Calu3 (cell line): ENCODE measurements at regions not wholly inside any gene's neighbourhood (a gene's known extent, or its start where the extent isn't known, plus 50 kb on each side); places are given as distances from the start of the nearest gene placed in this dataset.
"Not testable (repeated sequence)": the region's sequence is repeated elsewhere in the genome, so short reads cannot be mapped to it uniquely, and the experiment has no call there.

Experiments
- BruUV-seq: library from RNA; stranded (reverse); fragments of 400-500 nt; replicated peaks from 2 replicates; lab custom pipeline; 2021; lab: Mats Ljungman, UMichigan
- CTCF ChIA-PET: fragments of 300-600 bp; sonication (Branson Sonifier 250); formaldehyde crosslinking; loops from one replicate; lab custom pipeline; 2022; ENCODE audit warnings: antibody characterized with exemption; lab: Charles Lee
- DNase-seq: peaks from one replicate; pipeline ENCODE4 v3.0.0; 2022
- H3K27ac Mint-ChIP-seq: one replicate; pipeline ENCODE4 v1.8.0; 2022; ENCODE audit warnings: mixed read lengths; ENCODE audit not compliant: unreplicated experiment
- H3K27me3 Mint-ChIP-seq: one replicate; pipeline ENCODE4 v1.8.0; 2022; ENCODE audit warnings: mixed read lengths; ENCODE audit not compliant: unreplicated experiment
- H3K36me3 Mint-ChIP-seq: one replicate; pipeline ENCODE4 v1.8.0; 2022; ENCODE audit warnings: mild to moderate bottlenecking, moderate library complexity, mixed read lengths; ENCODE audit not compliant: insufficient read depth, unreplicated experiment
- H3K4me1 Mint-ChIP-seq: one replicate; pipeline ENCODE4 v1.8.0; 2022; ENCODE audit warnings: mild to moderate bottlenecking, low read depth, mixed read lengths; ENCODE audit not compliant: unreplicated experiment
- H3K4me3 Mint-ChIP-seq: one replicate; pipeline ENCODE4 v1.8.0; 2022; ENCODE audit warnings: mild to moderate bottlenecking, low read depth, moderate library complexity, mixed read lengths; ENCODE audit not compliant: unreplicated experiment
- H3K9me3 Mint-ChIP-seq: one replicate; pipeline ENCODE4 v1.8.0; 2022; ENCODE audit warnings: low read depth, mixed read lengths; ENCODE audit not compliant: unreplicated experiment
- intact Hi-C: fragments of 100-400 bp; cut with micrococcal nuclease; formaldehyde crosslinking; loops from one replicate; pipeline ENCODE4 v1.10.0; 2022; ENCODE audit not compliant: unreplicated experiment
- TF ChIP-seq, protein P1 (sequence below): fragments of 200-600 bp; IDR thresholded peaks from one replicate; pipeline ENCODE4 v1.8.0; 2022; ENCODE audit warnings: antibody characterized with exemption; ENCODE audit not compliant: unreplicated experiment

DNA sequence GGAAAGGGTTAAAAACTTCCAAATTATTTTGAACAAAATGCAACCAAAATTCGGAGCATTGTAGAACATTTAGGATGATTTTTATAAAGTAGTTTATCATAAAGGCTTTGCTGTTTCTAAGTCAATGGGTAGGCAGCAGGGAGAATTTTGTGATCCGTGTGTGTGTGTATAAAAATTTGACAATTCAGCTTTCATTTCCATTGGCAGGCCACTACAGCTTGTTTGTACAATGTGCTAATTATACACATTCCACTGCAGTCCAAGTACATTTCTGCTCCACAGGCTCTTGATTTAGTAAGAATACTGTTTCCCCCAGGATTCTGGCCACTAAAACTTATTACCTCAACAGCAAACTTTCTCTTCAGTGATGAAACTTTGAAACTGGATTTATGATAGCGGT, 71.8 kb upstream of the LTBP1 start:
- Mint-ChIP-seq H3K27me3 (no peaks in the 10 kb centered on the region), H3K27ac (no peak overlapping the region), H3K9me3 (no peaks in the 10 kb centered on the region), H3K4me3 (no peak overlapping the region), H3K4me1 (no peaks in the 10 kb centered on the region), H3K36me3 (no peaks in the 10 kb centered on the region)
- TF ChIP-seq, protein P1, sequence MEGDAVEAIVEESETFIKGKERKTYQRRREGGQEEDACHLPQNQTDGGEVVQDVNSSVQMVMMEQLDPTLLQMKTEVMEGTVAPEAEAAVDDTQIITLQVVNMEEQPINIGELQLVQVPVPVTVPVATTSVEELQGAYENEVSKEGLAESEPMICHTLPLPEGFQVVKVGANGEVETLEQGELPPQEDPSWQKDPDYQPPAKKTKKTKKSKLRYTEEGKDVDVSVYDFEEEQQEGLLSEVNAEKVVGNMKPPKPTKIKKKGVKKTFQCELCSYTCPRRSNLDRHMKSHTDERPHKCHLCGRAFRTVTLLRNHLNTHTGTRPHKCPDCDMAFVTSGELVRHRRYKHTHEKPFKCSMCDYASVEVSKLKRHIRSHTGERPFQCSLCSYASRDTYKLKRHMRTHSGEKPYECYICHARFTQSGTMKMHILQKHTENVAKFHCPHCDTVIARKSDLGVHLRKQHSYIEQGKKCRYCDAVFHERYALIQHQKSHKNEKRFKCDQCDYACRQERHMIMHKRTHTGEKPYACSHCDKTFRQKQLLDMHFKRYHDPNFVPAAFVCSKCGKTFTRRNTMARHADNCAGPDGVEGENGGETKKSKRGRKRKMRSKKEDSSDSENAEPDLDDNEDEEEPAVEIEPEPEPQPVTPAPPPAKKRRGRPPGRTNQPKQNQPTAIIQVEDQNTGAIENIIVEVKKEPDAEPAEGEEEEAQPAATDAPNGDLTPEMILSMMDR: no peak
- intact Hi-C loops: no loop called here
- CTCF ChIA-PET: no interaction called here
- DNase-seq: no peak
- BruUV-seq: no TSS peak

DNA sequence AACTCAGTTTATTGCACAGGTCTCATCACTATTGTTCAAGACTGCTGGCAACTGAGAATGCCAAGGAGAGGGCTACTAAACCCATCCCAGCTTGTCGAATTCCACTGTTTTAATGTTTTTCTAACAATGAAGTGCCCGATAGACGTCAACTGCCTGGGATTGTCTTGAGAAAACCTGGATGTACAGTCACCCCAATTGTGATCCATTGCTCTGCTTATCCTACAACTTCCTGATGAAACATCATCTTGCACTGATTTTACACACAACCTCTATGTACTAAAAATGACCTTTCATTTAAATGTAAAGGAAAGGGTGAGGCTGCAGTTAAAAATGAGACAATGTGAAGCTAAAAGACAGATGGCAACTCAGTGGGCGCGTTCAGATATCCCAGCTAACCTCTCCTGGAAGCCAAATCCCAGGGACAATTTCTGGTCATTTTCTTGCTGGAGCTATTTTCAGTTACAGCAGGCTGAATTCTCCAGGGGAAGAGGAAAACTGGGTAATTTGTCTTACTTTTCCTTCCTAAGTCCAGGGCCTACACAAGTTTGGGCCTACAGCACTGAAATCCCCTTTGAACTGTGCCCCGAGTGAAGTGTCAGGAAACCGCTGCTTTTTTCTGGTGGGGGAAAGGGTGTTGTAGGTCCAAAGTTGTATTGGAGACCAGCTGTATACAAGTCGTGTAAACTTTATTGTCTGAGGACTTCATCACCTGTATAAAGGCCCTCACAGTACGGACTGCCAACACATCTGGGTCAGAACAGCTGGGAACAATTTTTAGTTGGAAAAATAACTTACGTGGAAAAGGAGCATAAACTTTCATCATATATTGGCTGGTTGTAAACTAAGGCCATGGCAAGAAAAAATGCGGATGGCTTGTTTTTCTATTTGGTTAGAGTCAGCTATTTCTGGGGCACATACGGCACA, 68.9 kb upstream of the LTBP1 start:
- TF ChIP-seq, protein P1: no peak
- Mint-ChIP-seq H3K4me3 (no peak overlapping the region), H3K9me3 (no peaks in the 10 kb centered on the region), H3K4me1 (no peaks in the 10 kb centered on the region), H3K36me3 (no peaks in the 10 kb centered on the region), H3K27me3 (no peaks in the 10 kb centered on the region), H3K27ac (no peak overlapping the region)
- intact Hi-C loops: no loop called here
- CTCF ChIA-PET: interaction anchor here (0.5 kb wide), 1 partner anchor 1299 kb away, joined by 3 read pairs; no protein-coding TSS in a partner anchor
- BruUV-seq: no TSS peak
- DNase-seq: no peak

DNA sequence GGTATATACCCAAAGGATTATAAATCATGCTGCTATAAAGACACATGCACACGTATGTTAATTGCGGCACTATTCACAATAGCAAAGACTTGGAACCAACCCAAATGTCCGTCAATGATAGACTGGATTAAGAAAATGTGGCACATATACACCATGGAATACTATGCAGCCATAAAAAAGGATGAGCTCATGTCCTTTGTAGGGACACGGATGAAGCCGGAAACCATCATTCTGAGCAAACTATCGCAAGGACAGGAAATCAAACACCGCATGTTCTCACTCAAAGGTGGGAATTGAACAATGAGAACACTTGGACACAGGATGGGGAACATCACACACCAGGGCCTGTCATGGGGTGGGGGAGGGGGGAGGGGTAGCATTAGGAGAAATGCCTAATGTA, 66.8 kb upstream of the LTBP1 start:
- intact Hi-C loops, CTCF ChIA-PET, H3K9me3 Mint-ChIP-seq, H3K27ac Mint-ChIP-seq, DNase-seq, H3K4me1 Mint-ChIP-seq, H3K4me3 Mint-ChIP-seq, BruUV-seq, H3K36me3 Mint-ChIP-seq, H3K27me3 Mint-ChIP-seq: not testable (repeated sequence)

DNA sequence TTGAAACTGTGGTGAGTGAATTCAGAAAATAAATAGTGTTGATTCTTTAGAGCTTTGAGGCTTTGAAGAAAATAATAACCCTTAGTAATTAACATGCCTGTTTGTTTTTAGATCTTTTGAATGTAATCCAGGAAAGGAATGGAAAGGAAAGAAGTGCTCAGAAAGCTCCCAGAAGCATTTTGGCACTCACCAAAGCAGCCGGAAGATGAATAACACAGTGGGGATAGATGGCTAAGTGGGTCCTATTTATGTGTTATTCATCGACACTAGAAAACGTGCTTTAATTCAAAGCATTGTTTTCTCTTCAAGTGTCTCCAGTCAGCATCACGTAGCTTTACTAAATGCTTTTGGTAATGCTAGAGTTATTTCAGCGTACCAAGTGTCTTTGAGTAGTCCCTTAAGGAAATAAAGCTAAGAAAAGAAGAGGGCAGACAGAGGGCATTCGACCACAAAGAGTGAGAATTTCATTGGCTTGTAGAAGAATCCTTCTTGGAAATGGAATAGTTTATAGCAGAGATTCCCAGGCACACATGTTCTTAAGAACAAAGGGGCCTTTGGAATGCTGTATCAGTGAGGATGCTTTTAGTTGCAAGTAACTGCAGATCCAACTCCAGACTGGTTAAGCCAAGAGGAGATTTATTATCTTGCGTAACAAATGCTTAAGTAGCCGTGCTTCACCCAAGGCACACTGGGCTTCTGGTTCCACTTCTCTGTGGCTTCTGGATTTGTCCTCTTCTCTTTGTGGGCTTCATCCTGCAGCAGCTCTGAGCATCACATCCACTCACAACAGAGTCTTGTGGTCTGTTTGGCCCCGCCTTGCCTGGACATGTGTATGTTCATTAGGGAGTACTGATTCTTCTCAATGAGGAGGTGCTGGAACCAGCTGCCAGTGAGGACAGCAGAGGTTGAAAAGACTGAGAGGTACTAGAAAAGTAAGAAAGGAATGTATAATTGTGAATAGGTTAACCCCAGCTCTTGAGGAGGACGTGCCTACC, 63.6 kb upstream of the LTBP1 start:
- TF ChIP-seq, protein P1: no peak
- Mint-ChIP-seq H3K36me3 (no peaks in the 10 kb centered on the region), H3K4me3 (no peak overlapping the region), H3K4me1 (no peaks in the 10 kb centered on the region), H3K27ac (no peak overlapping the region), H3K27me3 (no peaks in the 10 kb centered on the region), H3K9me3 (no peaks in the 10 kb centered on the region)
- no TSS peak for BruUV-seq
- no peak for DNase-seq
- intact Hi-C loops: no loop called here
- CTCF ChIA-PET: no interaction called here
